ENCODE measurements at regions not wholly inside any gene's neighbourhood (a gene's known extent, or its start where the extent isn't known, plus 50 kb on each side); places are given as distances from the start of the nearest gene placed in this dataset.
A peak's percentile ranks its signal among the peaks of the same experiment; 100 is the strongest.

DNA sequence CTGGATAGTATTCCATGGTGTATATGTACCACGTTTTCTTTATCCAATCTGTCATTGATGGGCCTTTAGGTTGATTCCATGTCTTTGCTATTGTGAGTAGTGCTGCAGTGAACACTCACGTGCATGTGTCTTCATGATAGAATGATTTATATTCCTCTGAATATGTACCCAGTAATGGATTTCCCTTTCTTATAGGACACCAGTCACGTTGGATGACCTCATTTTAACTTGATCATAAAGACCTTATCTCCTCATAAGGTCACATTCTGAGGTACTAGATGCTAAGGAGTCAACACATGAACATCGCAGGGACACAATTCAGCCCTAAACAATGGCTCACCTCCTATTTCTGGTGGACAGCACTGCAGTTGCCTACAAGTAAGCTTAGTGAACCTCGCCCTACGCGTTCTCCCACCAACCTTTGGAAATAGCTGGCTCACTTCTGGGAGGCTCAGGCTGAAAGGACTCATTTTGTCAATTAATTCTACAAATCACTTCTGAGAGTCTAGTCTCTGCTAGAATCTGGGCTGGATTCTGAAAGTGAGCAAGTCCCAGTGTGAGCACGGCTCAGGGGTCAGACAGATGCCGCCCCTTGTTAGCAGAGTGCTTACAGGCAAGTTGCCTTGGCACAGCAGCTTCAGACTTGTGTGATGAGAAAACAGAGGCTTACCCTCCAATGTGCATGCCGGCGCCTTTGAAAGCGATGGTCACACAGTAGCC, 183.8 kb upstream of the GSC start:
- DNase-seq = no peak

DNA sequence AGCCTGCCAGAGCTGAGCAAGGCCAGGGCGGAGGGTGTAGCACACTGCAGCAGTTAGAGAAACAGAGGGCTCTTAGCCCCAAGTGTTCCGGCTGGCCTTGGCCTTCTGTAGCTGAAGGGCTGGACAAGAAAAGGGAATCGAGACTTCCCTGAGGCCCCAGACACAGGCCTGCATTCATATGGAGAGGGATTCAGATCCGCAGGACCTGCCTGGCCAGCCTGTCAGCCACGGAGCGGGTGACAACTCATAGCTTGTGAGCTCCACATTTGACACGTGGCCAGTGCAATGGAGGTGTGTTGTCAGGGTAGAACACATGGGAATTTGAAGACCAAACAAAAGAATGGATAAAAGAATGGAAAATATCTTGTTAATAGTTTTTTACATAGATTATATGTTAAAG, 182.2 kb upstream of the GSC start:
- no peak for DNase-seq

DNA sequence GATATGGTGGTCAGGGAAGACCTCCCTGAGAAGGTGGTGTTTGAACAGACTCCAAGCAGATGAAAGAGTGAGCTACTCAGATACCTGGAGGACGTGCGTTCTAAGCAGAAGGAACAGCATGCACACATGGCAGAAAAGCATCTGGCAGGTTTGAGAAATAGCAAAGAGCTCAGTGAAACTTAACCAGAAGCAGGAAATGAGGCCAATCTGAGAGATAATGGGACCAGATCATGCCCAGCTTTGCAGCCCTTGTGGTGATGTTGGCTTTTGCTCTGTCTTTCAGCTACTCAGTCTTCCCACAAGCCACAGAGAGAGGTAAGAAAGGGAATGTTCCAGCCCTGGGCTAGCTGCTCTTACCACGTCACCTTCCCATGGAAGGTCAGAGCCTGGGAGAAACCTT, 176.3 kb upstream of the GSC start:
- no peak for DNase-seq

DNA sequence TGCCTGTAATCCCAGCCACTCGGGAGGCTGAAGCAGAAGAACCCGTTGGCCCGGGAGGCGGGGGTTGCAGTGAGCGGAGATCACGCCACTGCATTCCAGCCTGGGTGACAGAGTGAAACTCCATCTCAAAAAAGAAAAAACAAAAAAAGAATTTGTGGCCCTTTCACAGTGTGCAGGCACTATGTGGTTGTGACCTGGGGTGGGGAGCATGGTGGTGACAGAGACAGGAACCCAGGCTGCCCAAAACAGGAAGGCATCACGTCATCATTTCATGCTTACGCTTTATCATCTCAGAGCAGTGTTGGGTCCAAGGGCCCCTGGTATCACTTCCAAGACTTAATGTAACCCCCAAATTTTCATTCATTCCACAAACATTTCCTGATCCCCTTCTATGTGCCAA, 175.7 kb upstream of the GSC start:
- DNase-seq = no peak

DNA sequence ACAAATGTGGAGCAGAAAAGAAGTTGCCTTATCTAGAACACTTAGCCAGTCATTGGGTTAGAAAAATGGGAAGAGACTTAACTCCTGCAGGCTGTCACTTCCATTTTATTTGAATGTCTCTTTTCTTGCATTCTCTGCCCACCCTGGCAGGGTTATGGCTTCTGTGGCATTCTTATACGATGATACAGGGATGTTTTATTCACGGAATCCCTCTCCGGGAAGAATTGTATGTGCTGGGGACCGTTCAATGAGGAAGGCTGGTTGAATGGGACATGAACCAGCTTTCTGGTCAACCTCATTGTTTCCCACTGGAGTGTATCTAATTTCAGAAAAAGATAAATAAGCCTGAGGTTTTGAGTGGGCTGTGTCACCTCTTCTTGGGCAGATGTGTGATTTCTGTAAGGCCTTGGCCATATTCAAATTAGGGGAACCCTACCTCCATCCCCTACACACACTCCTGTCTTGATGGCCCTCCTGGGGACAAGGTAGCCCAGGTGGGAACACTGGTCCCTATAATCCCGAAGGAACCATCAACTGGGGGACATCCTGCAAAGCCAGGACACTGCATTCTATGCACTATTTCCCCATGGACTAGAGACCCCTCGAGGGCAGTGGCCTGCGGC, 174.8 kb upstream of the GSC start:
- DNase-seq = no peak

DNA sequence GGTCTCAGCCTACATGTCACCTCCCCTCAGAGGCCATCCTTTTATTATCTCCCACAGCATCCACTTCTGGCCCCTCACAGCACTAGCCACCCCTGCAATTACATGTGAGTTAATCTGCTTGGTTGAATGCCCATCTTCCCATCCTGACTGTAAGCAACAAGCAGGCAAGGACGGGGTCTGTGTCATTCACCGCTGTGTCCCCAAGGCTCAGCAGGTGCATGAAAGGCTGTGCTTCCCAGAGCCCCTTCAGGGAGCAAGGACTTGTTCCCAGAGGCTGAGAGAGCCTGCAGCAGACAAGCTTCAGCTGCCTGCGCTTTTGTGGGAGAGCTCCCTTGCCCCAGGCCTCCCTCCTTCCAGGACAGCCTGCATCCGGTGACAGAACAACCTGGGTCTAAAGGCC, 172.7 kb upstream of the GSC start:
- DNase-seq = no peak

DNA sequence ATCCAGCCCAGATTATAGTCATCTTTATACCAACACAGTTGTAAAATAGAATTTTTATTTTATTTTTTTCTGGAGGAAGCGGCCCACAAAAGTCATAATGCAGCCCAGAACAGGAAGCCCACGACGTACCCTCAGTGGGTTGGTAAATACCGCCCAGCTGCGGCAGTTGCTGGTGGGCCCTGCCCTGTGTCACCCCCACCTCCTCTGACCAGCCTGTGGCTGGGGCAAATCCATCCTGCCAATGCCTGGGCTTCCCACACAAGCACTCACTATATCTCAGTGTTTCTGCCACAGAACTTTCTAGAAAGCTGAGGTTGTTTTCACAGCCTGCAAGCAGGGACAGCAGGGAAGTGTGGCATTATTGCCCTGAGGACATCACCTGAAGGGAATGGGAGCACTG, 171.4 kb upstream of the GSC start:
- DNase-seq = no peak

DNA sequence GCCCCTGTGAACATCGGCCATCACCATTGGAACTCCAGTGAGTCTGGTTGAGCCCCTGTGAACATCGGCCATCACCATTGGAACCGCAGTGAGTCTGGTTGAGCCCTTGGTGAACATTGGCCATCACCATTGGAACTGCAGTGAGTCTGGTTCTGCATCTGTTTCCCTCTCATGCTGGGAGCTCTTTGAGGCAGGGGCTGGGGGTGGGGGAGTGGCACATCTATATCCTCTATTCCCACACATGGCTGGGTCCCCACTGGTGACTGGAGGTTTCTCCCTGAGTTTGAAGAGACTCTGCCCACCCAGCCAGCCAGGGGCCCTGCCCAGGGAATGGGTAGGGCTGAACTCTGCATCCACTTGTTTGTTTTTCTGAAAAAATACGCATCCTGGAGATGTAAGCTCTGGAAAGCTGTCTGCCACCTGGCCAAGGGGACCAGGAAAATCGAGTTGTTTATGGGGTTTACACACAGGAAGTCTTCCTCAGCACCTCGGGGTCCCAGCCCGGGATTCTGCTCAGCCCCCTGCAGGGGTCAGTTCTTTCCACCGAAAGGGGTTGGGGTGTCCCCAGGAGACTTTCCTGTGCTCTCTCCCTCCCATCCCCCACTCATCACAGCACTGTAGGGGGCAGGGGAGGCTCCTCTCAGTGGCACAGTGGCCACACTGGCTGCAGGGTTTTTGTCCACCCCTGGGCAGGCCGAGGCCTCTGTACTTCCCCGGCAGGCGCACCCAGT, 170.5 kb upstream of the GSC start:
- no peak for DNase-seq

DNA sequence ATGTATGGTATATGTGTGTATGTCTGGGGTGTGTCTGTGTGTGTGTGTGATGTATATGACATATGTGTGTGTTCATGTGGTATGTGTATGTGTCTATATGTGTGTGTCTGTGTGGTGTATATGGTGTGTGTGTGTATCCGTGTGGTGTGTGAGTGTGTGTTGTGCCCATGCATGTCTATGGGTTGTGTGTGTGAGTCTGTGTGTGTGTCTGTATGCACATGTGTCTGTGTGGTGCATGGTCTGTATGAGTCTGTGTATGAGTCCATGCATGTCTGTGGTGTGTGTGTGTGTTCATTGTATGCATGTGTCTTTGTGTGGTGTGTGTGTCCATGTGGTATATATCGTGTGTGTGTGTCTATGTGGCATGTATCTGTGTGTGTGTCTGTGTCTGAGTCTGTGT, 168.1 kb upstream of the GSC start:
- no peak for DNase-seq

DNA sequence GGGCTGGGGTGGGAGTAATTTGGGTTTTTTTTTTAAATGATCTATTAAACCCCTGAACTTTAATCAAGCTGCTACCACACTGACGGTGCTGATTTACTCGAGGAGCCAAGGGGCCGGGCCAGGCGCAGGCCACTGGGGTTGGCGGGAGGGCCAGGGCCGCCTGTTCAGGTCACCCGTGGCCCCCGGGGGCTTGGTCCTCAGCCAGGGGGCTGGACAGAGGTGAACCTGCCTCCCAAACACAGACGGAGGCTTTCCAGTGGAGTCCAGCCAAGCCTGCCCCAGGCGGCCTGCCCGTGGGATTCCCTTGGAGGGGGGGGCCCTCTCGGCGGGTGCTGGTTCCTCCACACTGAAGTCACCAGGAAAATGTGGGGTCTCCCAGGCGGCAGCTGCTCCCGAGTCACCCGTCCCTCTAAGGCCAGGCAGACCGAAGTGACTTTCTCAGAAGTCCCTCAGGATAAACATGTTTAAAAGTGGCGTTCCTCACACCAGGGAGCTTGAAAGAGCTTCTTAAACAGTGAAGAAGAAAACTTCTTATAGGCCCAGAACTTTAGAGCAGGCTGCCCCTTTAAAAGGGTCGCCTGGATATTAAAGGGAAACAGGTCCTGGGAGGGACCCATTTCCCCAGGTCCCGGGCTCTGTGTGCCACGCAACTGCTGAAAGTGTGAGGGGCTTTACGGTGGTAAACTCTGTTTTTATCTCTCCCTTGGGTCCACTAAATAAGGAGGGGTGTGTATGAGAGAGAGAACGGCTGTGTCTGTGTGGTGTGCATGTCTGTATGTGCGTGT, 167.2 kb upstream of the GSC start:
- DNase-seq = no peak

DNA sequence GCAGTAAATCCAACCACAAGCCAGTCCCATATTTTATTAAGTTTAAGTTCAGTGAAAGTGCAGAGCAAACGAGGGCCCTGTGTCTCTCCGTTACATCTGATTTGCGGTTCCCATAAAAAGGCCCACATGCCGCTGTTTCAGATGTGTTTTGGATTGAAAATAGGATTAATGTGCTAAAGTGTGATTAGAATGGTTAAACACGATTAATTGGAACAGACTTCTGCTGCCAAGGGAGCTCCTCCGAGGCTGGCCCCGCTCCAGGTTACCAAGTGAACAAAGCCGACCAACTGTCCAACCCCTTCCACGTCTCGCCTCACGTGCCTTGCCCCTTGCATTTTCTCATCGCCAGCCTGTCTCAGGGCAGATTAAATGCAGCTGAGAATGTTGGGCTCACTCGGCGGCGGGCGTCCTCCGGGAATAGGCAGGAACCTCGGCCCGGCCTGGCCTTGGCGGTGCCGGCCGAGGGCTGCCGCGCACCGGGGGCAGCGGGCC, 166.5 kb upstream of the GSC start:
- DNase-seq = peak; percentile 52

DNA sequence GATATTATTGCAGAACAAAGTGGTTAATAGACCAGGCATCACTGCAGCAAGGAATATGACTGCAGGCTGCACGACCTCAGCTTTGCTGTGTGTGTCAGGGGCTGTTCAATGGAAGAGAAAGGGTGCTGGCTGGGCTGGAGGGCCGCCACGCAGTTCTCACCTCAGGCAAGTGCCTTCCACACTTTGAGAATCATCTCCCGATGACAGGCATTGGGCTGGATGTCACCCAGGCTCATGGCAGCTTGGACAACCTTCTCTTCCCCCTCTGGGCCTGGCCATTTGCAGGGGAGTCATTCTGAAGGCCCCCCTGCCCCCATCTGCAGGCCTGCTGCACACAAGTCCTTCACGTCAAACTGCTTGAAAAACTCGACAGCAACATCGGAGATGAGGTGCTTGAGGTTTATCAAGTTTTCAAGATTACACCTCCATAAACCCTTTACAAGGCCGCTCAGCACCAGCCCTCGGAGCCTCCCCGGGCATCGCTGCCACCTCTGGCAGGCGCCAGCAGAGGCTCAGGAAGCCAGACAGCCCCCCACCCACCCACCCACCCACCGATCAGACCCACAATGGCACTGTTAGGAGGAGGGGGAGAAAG, 165.9 kb upstream of the GSC start:
- no peak for DNase-seq

DNA sequence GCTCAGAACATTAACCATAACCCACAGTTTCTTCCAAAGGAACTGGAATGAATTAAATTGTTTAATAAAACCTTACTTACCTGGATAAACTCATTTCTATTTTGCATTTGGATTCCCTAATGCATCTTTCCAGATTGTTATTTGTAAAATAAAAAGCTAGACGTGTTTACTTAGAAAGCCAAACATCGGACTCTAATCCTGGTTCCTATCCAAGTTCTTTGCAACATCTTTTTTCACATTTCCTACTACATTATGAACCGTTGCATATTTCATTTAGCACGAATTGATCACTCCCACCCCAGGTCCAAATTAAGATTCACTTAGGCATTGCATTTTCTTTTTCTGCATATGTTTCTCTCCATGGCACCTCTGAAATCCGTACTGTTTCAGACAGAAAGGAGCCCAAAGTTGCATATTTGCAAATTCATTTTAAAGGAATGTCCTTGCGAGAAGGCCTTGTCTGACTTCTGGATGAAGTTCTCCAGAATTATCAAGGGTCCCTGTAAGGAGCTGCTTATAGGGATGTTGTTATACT, 164.4 kb upstream of the GSC start:
- no peak for DNase-seq

DNA sequence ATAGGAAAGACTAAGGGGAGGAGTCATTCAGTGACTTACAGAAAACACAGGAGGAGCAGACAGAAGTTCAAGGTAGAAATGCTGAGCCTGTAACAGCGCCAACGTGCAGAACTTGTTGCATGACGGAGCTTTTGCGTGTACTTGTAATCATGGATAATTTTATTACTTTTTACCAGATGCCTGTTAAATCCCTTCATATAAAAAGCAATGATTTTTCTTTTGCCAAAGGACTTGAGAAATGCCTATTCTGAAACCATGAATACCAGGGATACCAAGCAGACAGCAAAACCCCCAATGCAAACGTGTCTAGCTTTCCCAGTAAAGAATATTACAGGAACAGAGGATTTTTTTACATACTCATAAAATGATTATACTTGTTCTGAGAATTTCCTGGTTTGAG, 163.6 kb upstream of the GSC start:
- no peak for DNase-seq

DNA sequence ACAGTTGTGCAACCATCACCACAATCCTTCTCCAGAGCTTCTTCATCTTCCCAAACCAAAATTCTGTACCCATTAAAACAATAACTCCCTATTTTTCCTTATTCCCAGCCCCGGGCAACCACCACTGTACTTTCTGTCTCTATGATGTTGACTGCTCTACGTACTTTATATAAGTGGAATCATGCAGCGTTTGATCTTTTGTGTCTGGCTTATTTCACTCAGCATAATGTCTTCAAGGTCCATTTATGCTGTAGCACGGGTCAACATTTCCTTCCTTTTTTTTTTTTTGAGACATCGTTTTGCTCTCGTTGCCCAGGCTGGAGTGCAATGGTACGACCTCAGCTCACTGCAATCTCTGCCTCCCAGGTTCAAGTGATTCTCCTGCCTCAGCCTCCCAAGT, 162.7 kb upstream of the GSC start:
- DNase-seq = no peak

DNA sequence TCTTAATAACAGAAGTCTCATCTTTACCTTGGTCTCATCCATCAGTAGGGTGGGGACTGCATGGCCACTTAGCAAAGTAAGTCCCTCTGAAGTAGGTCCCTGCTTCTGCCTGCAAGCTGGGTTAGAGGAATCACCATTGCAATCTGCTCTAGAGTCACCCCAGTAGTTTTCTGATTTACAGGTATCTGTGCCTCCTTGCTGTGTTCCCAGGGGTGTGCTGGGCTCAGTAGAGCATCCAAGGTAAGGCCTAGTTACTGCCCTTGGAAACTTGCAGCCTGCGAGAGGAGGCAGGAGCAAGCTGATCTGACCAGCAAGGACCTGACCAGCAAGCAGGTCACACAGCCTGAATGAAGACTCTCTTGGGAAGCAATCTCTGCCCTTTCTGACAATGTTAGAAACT, 160.8 kb upstream of the GSC start:
- no peak for DNase-seq

DNA sequence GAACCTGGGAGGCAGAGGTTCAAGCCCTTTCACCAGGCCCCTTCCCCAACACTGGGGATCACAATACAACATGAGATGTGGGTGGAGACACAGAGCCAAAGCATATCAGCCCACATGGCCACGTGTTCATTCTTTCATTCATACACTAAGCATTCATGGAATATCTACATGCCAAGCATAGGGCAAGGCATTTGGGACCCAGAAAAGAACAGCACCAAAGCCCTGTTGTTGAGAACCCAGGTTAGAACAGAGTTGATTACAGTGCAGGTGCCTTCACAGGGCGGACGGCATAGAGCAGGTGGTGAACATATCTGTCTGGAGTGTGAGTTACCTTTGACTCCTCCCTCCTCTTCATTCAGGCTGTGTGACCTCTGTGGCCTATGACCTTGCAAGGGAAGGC, 159.4 kb upstream of the GSC start:
- no peak for DNase-seq

DNA sequence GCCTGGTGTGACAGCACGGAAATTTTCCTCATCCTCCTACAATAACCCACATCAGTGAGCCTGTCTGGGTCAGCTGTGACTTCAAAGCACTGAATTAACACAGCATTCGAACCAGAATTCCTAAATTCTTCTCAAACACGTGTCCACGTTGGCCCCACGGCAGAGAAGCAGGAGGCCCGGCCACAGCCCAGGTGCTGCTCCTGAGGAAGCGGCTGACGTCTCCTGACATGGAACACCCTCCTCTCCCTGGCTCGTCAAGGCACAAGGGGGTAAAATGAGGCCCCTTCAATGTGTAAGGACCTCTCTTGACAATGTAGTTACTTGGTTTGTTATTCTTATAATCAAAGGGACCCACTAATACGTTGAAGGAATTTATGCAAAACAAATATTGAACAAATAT, 156.3 kb upstream of the GSC start:
- DNase-seq = no peak

DNA sequence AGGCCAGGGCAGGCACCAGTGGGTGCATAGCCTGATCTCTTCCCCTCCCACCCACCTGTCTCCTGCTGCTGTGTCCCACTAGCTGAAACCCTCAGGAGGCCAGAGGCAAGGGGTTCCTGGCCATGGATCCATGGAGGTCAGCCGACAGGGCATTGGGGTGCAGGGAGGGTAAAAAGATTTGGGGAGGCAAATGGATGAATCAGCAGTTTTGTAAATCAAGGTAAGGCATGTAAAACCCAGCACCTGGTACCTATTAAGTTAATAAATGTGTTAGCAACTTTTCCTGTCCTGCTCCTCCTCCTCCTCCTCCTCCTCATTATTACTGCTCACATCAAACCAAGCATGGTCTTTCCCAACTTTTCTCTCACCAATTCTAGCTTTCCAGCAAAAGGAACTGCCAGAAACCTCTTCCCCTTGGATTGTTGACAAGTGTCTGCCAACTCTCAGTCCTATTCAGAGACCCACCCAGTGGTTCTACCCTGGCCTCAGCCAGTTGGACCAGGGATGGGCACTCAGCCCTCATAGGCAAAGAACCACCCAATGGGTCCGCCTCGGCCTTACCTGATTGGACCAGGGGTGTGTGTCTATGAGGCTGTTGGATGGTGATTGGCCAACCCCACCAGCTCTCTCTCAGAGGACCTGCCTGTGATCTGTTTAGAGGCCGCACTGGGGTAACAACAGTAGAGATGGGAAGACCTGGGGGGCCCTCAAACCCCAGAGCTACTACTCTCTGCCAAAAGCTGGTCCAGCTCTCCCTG, 155.7 kb upstream of the GSC start:
- DNase-seq = no peak

DNA sequence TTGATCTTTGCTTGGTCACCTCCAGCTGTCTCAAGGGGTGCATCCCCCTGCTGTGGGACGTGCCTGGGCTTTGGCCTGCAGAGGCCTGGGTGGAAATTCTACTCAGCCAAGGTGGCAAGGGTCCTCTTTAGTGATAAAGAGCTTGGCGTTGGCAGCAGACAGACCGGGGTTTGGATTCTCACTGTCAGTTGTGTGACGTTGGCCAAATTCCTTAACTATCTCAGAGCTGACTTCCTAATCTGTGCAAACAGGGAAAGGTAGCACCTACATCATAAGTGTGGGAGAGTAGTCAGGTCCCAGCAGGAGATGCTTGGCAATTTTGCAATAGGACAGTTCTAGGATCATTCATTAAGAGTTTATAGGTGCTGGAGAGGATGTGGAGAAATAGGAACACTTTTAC, 154.3 kb upstream of the GSC start:
- no peak for DNase-seq

DNA sequence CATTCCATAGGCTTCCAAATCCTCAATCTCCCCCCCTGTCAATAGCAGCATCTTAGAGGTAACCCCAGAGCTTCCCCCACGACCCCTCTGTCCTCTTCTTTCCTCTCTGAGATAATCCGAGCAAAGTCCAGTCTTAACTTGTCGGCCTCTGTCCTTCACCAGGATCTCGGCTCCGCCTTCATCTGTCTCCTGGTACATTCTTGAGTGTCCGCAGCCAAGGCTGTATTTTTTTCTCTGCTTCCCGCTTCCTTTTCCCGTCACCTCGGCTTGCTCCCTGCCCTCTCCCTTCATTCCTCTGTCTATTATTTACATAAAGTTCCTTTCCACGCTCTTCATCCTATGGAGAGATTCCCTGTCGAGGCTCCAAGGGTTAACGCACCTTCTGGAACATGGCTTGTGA, 153.9 kb upstream of the GSC start:
- no peak for DNase-seq

Data from NCI-H1436 treated with DMSO at 0.1 percent for 48 hours (cell line).